Keratinocyte (primary cell): ENCODE measurements at regions not wholly inside any gene's neighbourhood (a gene's known extent, or its start where the extent isn't known, plus 50 kb on each side); places are given as distances from the start of the nearest gene placed in this dataset.

Experiments used
- DNase-seq: peaks from one replicate; pipeline ENCODE4 v3.0.0-alpha.2; 2011; ENCODE audit warnings: low read depth, missing footprints, low spot score
- FAIRE-seq: peaks from 2 replicates; lab custom pipeline; 2011; peaks lifted over from hg19 to GRCh38; lab: Jason Lieb, UNC
- H2AFZ ChIP-seq: 2 replicates; pipeline ENCODE4 v1.6.0; 2012; ENCODE audit warnings: low read length, control low read depth, inconsistent platforms; ENCODE audit not compliant: control insufficient read depth
- H3K27ac ChIP-seq: 2 replicates; pipeline ENCODE4 v1.5.1; 2011; ENCODE audit warnings: low read length; ENCODE audit not compliant: control insufficient read depth, insufficient read depth
- H3K27me3 ChIP-seq: 3 replicates; pipeline ENCODE4 v1.6.0; 2011; ENCODE audit warnings: low read length; ENCODE audit not compliant: control insufficient read depth, insufficient read depth; ENCODE audit errors: extremely low read depth
- H3K36me3 ChIP-seq, 2 experiments: 2 replicates in 1 of 2; 3 replicates in 1 of 2; pipeline ENCODE4 v1.5.1; 2011; ENCODE audit warnings: low read length in 2 of 2, mild to moderate bottlenecking in 1 of 2; ENCODE audit not compliant: control insufficient read depth in 2 of 2, insufficient read depth in 2 of 2; ENCODE audit errors: extremely low read depth in 1 of 2
- H3K4me1 ChIP-seq: 3 replicates; pipeline ENCODE4 v1.5.1; 2011; ENCODE audit warnings: low read length; ENCODE audit not compliant: control insufficient read depth, insufficient read depth; ENCODE audit errors: extremely low read depth
- H3K4me2 ChIP-seq: 3 replicates; pipeline ENCODE4 v1.6.0; 2011; ENCODE audit warnings: low read depth, low read length; ENCODE audit not compliant: control insufficient read depth, insufficient read depth; ENCODE audit errors: extremely low read depth
- H3K4me3 ChIP-seq, 3 experiments: fragments of 200-600 bp in 1 of 3; sonication (generic) in 1 of 3; 2 replicates in 2 of 3; 3 replicates in 1 of 3; pipeline ENCODE4 v1.5.1; 2011 to 2016; ENCODE audit warnings: low read length in 3 of 3, mild to moderate bottlenecking in 3 of 3, control low read depth in 2 of 3, inconsistent platforms in 1 of 3, low read depth in 1 of 3, mixed read lengths in 1 of 3, mixed run types in 1 of 3, moderate library complexity in 1 of 3; ENCODE audit not compliant: control insufficient read depth in 2 of 3, insufficient read depth in 2 of 3; ENCODE audit errors: extremely low read depth in 1 of 3
- H3K79me2 ChIP-seq: 2 replicates; pipeline ENCODE4 v1.6.0; 2012; ENCODE audit warnings: low read length; ENCODE audit not compliant: control insufficient read depth, insufficient read depth
- H3K9ac ChIP-seq: 3 replicates; pipeline ENCODE4 v1.6.0; 2011; ENCODE audit warnings: low read length; ENCODE audit not compliant: control insufficient read depth, insufficient read depth; ENCODE audit errors: extremely low read depth
- H3K9me1 ChIP-seq: 3 replicates; pipeline ENCODE4 v1.6.0; 2011; ENCODE audit warnings: low read length; ENCODE audit not compliant: control insufficient read depth, insufficient read depth; ENCODE audit errors: extremely low read depth
- H3K9me3 ChIP-seq: 2 replicates; pipeline ENCODE4 v1.5.1; 2012; ENCODE audit warnings: low read depth, low read length; ENCODE audit not compliant: control insufficient read depth
- H4K20me1 ChIP-seq: 3 replicates; pipeline ENCODE4 v1.6.0; 2011; ENCODE audit warnings: low read length; ENCODE audit not compliant: control insufficient read depth, insufficient read depth; ENCODE audit errors: extremely low read depth
- EZH2 ChIP-seq: IDR thresholded peaks from one replicate; pipeline ENCODE4 v1.6.1; 2012; ENCODE audit warnings: inconsistent platforms, mild to moderate bottlenecking, low read length, moderate library complexity
- dilution Hi-C: fragments of 300-500 bp; cut with MboI; formaldehyde crosslinking; loops from one replicate; pipeline ENCODE4 v1.7.0; 2020; ENCODE audit warnings: low sequenced_read_pairs; ENCODE audit not compliant: extremely low pct_ligation_motif_present
- TF ChIP-seq, protein P1 (sequence below), 3 experiments: IDR thresholded peaks in 1 of 3; conservative IDR thresholded peaks in 1 of 3; optimal IDR thresholded peaks in 1 of 3; 2 replicates in 2 of 3; 3 replicates in 1 of 3; pipeline versions ENCODE3 to v1.5.1; 2011; ENCODE audit warnings: low read length in 3 of 3, mild to moderate bottlenecking in 3 of 3, moderate library complexity in 2 of 3, control low read depth in 1 of 3, inconsistent platforms in 1 of 3; ENCODE audit not compliant: insufficient read depth in 2 of 3; ENCODE audit errors: extremely low read depth in 1 of 3

DNA sequence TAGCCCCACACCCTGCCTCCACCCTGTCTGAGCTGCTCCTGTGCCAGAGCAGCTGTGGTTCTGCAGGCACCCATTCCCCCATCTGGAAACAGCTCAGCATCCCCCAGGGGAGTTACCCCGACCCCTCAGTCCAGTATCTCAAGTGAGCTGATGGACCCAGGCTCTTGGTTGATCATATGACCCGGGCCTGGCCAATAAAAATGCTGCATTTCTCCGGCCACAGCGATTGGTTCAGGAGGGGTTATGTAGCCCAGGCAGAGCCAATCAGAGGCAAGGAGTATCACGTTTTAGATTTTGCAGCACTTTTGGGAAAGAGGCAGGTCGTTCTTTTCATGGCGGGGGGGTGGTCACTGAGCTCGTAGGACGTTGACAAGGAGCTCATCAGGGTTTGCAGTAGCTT lies 120.8 kb downstream of the TPRA1 start:
- Histone ChIP-seq H3K9me3 (no peaks in the 10 kb centered on the region), H3K27ac (no peak overlapping the region), H3K9ac (no peak overlapping the region), H3K79me2 (no peaks in the 10 kb centered on the region), H3K27me3 (peaks cover 6% of the 10 kb centered on the region), H3K4me3 (no peak overlapping the region), H3K4me2 (no peak overlapping the region), H3K4me1 (no peaks in the 10 kb centered on the region), H4K20me1 (no peaks in the 10 kb centered on the region), H2AFZ (no peak overlapping the region), H3K9me1 (no peaks in the 10 kb centered on the region), H3K36me3 (no peaks in the 10 kb centered on the region)
- TF ChIP-seq, protein P1, sequence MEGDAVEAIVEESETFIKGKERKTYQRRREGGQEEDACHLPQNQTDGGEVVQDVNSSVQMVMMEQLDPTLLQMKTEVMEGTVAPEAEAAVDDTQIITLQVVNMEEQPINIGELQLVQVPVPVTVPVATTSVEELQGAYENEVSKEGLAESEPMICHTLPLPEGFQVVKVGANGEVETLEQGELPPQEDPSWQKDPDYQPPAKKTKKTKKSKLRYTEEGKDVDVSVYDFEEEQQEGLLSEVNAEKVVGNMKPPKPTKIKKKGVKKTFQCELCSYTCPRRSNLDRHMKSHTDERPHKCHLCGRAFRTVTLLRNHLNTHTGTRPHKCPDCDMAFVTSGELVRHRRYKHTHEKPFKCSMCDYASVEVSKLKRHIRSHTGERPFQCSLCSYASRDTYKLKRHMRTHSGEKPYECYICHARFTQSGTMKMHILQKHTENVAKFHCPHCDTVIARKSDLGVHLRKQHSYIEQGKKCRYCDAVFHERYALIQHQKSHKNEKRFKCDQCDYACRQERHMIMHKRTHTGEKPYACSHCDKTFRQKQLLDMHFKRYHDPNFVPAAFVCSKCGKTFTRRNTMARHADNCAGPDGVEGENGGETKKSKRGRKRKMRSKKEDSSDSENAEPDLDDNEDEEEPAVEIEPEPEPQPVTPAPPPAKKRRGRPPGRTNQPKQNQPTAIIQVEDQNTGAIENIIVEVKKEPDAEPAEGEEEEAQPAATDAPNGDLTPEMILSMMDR (optimal IDR thresholded peaks at IDR 0.05 in 1 of 3, IDR thresholded peaks at IDR 0.05 in 1 of 3, conservative IDR thresholded peaks at IDR 0.05 in 1 of 3; ENCODE audit: extremely low read depth in 1 of 3, insufficient read depth in 2 of 3, low read length in 3 of 3): no peak
- no peak for TF ChIP-seq EZH2
- no peak for DNase-seq
- dilution Hi-C loops: no loop called here
- FAIRE-seq: no peak

DNA sequence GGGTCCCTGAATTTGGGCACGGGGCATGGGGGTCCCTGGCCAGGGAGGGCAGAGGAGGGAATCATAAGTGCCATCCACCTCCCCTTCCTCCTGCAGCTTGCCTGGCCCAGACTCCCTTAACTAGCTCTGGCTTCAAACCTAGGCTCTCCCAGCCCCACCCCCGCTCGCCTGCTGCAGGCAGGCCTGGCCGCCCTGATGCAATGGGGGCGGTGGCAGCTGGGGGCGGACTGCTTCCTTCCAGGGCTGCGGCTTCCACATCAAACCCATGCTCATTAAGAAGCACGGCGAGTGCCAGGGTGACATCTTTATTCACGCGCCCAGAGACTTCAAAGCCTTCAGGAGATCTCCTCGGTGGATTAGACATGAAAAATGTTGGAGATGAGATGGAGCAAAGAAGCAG lies 123.1 kb downstream of the TPRA1 start:
- no peak overlapping the region for H3K4me2 ChIP-seq
- H2AFZ ChIP-seq: no peak overlapping the region
- DNase-seq: no peak
- H3K27me3 ChIP-seq: peaks cover 6% of the 10 kb centered on the region
- no peaks in the 10 kb centered on the region for H3K9me3 ChIP-seq
- FAIRE-seq: no peak
- no peaks in the 10 kb centered on the region for H3K9me1 ChIP-seq
- dilution Hi-C loops: no loop called here
- no peaks in the 10 kb centered on the region for H4K20me1 ChIP-seq
- no peaks in the 10 kb centered on the region for H3K79me2 ChIP-seq
- H3K9ac ChIP-seq: no peak overlapping the region
- H3K4me1 ChIP-seq: no peaks in the 10 kb centered on the region
- no peak for TF ChIP-seq EZH2
- TF ChIP-seq, protein P1 (optimal IDR thresholded peaks at IDR 0.05 in 1 of 3, IDR thresholded peaks at IDR 0.05 in 1 of 3, conservative IDR thresholded peaks at IDR 0.05 in 1 of 3; ENCODE audit: extremely low read depth in 1 of 3, insufficient read depth in 2 of 3, low read length in 3 of 3): no peak
- H3K27ac ChIP-seq: no peak overlapping the region
- no peaks in the 10 kb centered on the region for H3K36me3 ChIP-seq
- no peak overlapping the region for H3K4me3 ChIP-seq
